ENCODE measurements at regions not wholly inside any gene's neighbourhood (a gene's known extent, or its start where the extent isn't known, plus 50 kb on each side); places are given as distances from the start of the nearest gene placed in this dataset.
"Not testable (repeated sequence)": the region's sequence is repeated elsewhere in the genome, so short reads cannot be mapped to it uniquely, and the experiment has no call there.

- DNase-seq = not testable (repeated sequence)
Observed at GRCh38 chr9:39463696-39464095, 108.2 kb downstream of the SPATA31A1 start.

- DNase-seq = peak; percentile 61
Observed at GRCh38 chr9:39464122-39464777, 108.8 kb downstream of the SPATA31A1 start.

- not testable (repeated sequence) for DNase-seq
Observed at GRCh38 chr9:39474499-39474898, 119.0 kb downstream of the SPATA31A1 start.

- DNase-seq = not testable (repeated sequence)
Observed at GRCh38 chr9:39483073-39483472, 127.6 kb downstream of the SPATA31A1 start.

DNA sequence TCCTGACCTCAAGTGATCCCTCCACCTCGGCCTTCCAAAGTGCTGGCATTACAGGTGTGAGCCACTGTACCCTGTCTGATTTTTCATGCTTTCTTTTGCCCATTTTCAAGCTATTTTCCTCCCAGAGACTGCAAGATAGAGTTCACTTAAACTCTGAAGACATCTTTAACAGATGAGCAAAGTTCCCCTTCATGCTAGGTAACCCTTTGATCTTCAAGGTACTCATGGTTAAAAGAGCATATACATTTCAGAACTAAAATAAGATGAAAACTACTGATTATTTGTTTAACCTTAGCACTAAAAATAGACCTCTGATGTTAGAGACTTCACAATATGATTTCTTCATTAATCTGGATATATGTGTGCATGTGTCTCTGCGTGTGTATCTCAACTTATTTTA lies 128.4 kb downstream of the SPATA31A1 start:
- DNase-seq = not testable (repeated sequence)

DNA sequence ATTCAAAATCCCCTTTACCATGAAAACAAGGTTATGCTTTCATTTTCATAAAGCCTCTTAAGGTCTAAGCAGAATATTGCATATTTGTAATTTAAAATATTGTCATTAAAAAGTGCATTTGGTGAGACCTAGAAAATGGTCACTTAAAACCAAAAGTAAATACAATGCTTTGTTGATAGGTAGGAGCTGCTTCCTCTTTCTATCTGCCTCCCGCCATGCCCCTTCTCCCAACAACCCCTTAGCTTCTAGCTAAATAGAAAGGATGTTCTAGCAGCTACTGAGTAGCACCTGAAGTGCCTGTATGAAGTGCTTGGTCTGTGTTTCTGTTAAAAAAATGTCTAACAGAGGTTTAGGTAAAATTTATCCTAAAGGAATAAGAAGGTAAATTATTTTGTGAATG lies 128.8 kb downstream of the SPATA31A1 start:
- DNase-seq = not testable (repeated sequence)

DNA sequence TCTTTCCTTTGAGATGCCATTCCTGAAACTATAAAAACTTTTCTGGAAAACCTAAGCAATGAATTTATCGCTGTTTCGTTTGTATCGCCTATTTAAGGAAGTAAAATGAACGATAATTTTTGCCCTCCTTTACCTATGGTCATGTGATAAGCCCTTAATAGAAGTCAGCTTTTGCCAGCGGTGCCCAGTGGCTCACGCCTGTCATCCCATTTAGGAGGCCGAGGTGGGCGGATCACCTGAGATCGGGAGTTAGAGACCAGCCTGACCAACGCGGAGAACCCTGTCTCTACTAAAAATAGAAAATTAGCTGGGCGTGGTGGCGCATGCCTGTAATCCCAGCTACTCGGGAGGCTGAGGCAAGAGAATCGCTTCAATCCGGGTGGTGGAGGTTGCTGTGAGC lies 132.0 kb downstream of the SPATA31A1 start:
- not testable (repeated sequence) for DNase-seq

GRCh38 chr9:39496248-39496647 lies 140.8 kb downstream of the SPATA31A1 start:
- DNase-seq = not testable (repeated sequence)

GRCh38 chr9:39503178-39503577 lies 147.7 kb downstream of the SPATA31A1 start:
- not testable (repeated sequence) for DNase-seq

- not testable (repeated sequence) for DNase-seq
Observed at GRCh38 chr9:39527387-39528029, 172.0 kb downstream of the SPATA31A1 start.

DNA sequence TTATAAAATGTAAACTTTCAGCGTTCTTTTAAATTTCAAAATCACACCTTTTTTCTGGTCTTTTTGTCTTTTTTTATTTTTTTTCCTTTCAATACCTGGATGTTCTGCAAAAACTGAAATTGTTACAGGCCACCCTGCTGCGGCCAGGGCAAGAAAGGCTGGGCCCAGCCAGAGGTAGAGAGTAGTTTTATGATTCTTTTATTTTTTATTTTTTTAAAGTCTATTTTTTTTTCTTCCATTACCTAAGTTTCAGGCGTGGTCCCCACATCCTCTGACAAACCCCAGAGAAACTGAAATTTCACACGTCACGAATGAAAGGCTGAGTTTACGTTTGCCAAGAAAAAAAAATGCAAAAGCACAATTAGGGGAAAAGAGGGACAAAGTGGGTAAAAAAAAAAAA lies 177.1 kb downstream of the SPATA31A1 start:
- DNase-seq = not testable (repeated sequence)

DNA sequence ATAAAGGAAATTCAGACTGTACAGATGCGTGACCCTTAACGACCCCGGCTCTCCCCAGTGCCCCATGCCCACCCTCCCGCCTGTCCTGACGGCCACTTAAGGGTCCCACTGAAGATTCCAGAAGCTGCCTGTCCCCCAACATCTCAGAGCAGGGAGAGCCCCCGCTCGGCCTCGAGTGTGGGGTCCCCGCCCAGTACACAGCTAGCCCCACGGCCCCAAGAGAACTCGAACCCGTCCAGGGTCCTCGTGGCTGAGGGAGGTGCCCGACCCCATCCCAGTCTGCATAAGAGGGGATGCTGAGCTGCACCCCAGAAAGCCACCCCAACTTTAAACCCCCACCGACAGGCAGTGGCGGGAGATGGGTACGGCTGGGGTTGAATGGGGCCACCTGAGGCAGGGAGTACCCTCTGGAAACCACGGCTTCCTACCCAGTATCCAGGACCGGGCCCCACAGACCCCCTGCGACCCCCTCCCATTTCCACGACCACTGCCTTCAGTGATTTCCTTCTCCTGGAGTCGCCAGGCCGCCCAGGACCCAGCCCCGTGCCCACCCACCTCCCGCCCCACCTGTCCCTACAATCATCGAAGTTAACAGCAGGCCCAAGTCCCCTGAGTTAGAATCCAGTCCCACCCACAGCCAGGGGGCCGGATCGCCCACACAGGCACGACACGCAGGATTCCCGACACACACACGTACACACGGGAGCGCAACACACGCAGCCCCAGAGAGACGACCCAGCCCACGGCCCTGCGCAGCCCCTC lies 177.7 kb downstream of the SPATA31A1 start:
- DNase-seq = not testable (repeated sequence)

- DNase-seq = not testable (repeated sequence)
Observed at GRCh38 chr9:39533763-39534548, 178.5 kb downstream of the SPATA31A1 start.

- not testable (repeated sequence) for DNase-seq
Observed at GRCh38 chr9:39534897-39535296, 179.4 kb downstream of the SPATA31A1 start.

GRCh38 chr9:39542157-39542556 lies 186.7 kb downstream of the SPATA31A1 start:
- DNase-seq = not testable (repeated sequence)

- DNase-seq = not testable (repeated sequence)
Observed at GRCh38 chr9:39545079-39545478, 189.6 kb downstream of the SPATA31A1 start.

- not testable (repeated sequence) for DNase-seq
Observed at GRCh38 chr9:39550573-39550972, 195.1 kb downstream of the SPATA31A1 start.

DNA sequence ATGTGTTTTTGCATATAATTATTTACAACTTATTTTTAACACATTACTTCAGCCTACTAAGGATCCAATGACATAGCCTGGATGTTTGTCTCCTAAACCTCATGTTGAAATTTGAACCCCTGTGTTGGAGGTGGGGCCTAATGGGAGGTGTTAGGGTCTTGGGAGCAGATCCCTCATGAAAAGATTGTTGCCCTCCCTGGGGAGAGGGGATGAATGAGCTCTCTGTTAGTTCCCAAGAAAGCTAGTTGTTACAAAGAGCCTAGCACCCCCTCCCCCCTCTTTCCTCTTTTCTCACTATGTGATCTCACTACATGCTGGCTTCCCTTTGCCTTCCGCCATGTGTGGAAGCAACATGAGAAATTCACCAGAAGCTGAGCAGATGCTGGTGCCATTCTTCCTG lies 196.1 kb downstream of the SPATA31A1 start:
- not testable (repeated sequence) for DNase-seq

- not testable (repeated sequence) for DNase-seq
Observed at GRCh38 chr9:39552242-39552881, 196.9 kb downstream of the SPATA31A1 start.

GRCh38 chr9:39554352-39554751 lies 198.9 kb downstream of the SPATA31A1 start:
- DNase-seq = not testable (repeated sequence)

GRCh38 chr9:39559384-39559783 lies 203.9 kb downstream of the SPATA31A1 start:
- not testable (repeated sequence) for DNase-seq

DNA sequence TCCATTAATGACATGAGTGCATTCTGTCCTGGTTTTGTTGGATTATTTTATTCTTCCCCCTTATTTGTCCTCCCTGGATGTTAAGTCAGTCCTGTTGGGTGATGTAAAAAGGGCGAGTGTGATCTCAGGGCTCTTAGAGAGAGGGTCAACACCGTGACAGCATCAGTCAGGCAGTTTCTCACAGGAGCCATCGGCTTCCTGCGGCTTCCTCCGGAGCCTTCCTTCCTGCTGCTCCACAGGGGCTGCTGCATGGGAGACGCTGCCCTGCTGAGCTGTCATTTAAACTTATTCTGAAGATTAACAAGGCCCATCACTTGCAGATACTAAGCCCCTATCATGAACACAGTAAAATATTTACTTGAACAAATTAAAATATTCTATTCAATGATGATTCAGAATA lies 211.3 kb downstream of the SPATA31A1 start:
- not testable (repeated sequence) for DNase-seq
